Ectodermal cell (in vitro differentiated cells): ENCODE measurements at regions not wholly inside any gene's neighbourhood (a gene's known extent, or its start where the extent isn't known, plus 50 kb on each side); places are given as distances from the start of the nearest gene placed in this dataset.
"Not testable (repeated sequence)": the region's sequence is repeated elsewhere in the genome, so short reads cannot be mapped to it uniquely, and the experiment has no call there.

Experiments
- H3K27ac ChIP-seq: 2 replicates; pipeline ENCODE4 v1.7.0; 2013; ENCODE audit warnings: mild to moderate bottlenecking, low read depth, low read length; ENCODE audit not compliant: insufficient read depth, poor library complexity, severe bottlenecking
- H3K27me3 ChIP-seq: 2 replicates; pipeline ENCODE4 v1.7.0; 2013; ENCODE audit warnings: mild to moderate bottlenecking, low read length; ENCODE audit not compliant: insufficient read depth, control insufficient read depth, poor library complexity, severe bottlenecking
- H3K36me3 ChIP-seq: one replicate; pipeline ENCODE4 v1.7.0; 2013; ENCODE audit warnings: low read length; ENCODE audit not compliant: control insufficient read depth, insufficient read depth
- H3K4me1 ChIP-seq: one replicate; pipeline ENCODE4 v1.7.0; 2013; ENCODE audit warnings: low read length; ENCODE audit not compliant: control insufficient read depth, insufficient read depth
- H3K4me3 ChIP-seq: 2 replicates; pipeline ENCODE4 v1.7.0; 2013; ENCODE audit warnings: low read depth, low read length, control low read depth; ENCODE audit not compliant: insufficient read depth
- H3K9me3 ChIP-seq: 2 replicates; pipeline ENCODE4 v1.7.0; 2013; ENCODE audit warnings: mild to moderate bottlenecking, low read length, moderate library complexity; ENCODE audit not compliant: control insufficient read depth
- WGBS, 2 experiments: methylation state at CpG; one replicate each; pipeline ENCODE4 v1.1.7; 2013; ENCODE audit warnings: missing lambda C conversion rate in 2 of 2; 5-methylcytosine and 5-hydroxymethylcytosine counted together

DNA sequence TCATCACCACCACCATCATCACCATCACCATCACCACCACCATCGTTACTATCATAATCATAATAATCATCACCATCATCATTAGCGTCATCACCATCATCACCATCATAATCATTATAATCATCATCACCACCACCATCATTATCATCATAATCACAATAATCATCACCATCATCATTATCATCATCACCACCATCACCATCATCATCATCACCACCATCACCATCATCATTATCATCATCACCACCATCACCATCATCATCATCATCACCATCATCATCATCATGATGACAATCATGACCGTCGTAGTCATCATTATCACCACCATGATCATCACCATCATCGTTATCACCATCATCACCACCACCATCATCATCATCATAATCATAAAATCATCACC lies 349.9 kb downstream of the ADGRD1 start:
- not testable (repeated sequence) for H3K27me3 ChIP-seq, H3K4me1 ChIP-seq, H3K27ac ChIP-seq, H3K4me3 ChIP-seq, H3K9me3 ChIP-seq, H3K36me3 ChIP-seq
- 39 to 76% methylated on average over 1 to 2 of the region's 5 CpGs for WGBS, 2 experiments

- not testable (repeated sequence) for H3K27me3 ChIP-seq, H3K4me3 ChIP-seq, H3K9me3 ChIP-seq, H3K27ac ChIP-seq, H3K4me1 ChIP-seq, H3K36me3 ChIP-seq
- WGBS, 2 experiments = no CpG with 5 or more reads among the region's 6 CpGs
Observed at GRCh38 chr12:131304642-131305041, 350.9 kb downstream of the ADGRD1 start.

- Histone ChIP-seq H3K4me3 (no peak overlapping the region), H3K27ac (no peak overlapping the region), H3K9me3 (no peaks in the 10 kb centered on the region), H3K4me1 (no peaks in the 10 kb centered on the region), H3K27me3 (no peaks in the 10 kb centered on the region), H3K36me3 (no peaks in the 10 kb centered on the region)
- 84 to 87% methylated on average over 4 to 5 of the region's 5 CpGs for WGBS, 2 experiments
Observed at GRCh38 chr12:131309700-131310099, 356.0 kb downstream of the ADGRD1 start.

DNA sequence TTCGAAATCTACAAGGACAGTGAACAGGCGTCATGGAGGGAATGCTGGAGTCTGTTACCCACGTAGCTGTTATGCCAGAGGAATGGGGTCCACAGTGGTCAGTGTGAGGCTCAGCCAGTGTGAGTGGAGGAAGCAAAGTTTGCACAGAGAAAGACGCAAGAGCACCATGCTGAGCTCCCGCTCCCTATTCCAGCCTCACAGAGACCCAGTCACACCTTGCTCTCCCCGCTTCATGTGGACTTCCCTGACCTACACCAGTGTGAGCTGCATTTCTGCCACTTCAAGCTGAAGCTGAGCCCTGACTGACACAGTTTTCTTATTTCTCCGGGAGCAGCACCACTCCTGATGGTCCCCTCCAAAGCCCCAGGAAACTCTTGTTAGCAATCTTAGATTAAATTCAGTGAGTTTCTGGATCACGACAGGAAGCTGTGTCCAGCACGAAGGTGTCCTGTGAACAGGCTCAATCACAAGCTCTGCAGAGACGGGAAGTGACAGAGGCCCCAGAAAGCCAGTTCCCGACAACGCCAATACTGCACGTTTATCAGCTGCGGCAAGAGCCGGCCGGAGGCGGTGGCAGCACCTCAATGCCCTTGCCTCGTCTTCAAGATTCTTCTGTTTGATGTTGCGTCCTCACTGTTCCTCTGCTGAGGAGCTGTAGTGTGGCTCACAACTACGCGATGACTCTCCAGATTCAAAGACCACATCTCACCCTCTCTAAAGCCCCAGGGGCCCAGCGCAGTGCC lies 356.7 kb downstream of the ADGRD1 start:
- whole genome bisulfite sequencing, 2 experiments = 84 to 88% methylated on average over 17 to 18 of the region's 22 CpGs
- not testable (repeated sequence) for H3K4me1 ChIP-seq, H3K9me3 ChIP-seq, H3K27ac ChIP-seq, H3K27me3 ChIP-seq, H3K36me3 ChIP-seq, H3K4me3 ChIP-seq

- H3K27ac ChIP-seq, H3K9me3 ChIP-seq, H3K36me3 ChIP-seq, H3K4me1 ChIP-seq, H3K27me3 ChIP-seq, H3K4me3 ChIP-seq: not testable (repeated sequence)
- WGBS, 2 experiments = 38 to 42% methylated on average over 10 of the region's 12 CpGs
Observed at GRCh38 chr12:131311279-131311722, 357.6 kb downstream of the ADGRD1 start.

GRCh38 chr12:131311764-131312163 lies 358.1 kb downstream of the ADGRD1 start:
- 69% methylated on average over 10 of the region's 10 CpGs for WGBS, 2 experiments
- Histone ChIP-seq H3K4me3 (no peak overlapping the region), H3K4me1 (no peaks in the 10 kb centered on the region), H3K27ac (no peak overlapping the region), H3K27me3 (no peaks in the 10 kb centered on the region), H3K9me3 (no peaks in the 10 kb centered on the region), H3K36me3 (no peaks in the 10 kb centered on the region)

- H3K27me3 ChIP-seq, H3K36me3 ChIP-seq, H3K4me3 ChIP-seq, H3K9me3 ChIP-seq, H3K4me1 ChIP-seq, H3K27ac ChIP-seq: not testable (repeated sequence)
- WGBS, 2 experiments = 87% methylated on average over 4 of the region's 9 CpGs
Observed at GRCh38 chr12:131312382-131312781, 358.7 kb downstream of the ADGRD1 start.

- Histone ChIP-seq H3K27me3 (no peaks in the 10 kb centered on the region), H3K36me3 (no peaks in the 10 kb centered on the region), H3K9me3 (no peaks in the 10 kb centered on the region), H3K27ac (no peak overlapping the region), H3K4me3 (no peak overlapping the region), H3K4me1 (no peaks in the 10 kb centered on the region)
- WGBS, 2 experiments = 80 to 82% methylated on average over 12 to 13 of the region's 13 CpGs
Observed at GRCh38 chr12:131312793-131313545, 359.3 kb downstream of the ADGRD1 start.

- Histone ChIP-seq H3K36me3 (no peaks in the 10 kb centered on the region), H3K9me3 (no peaks in the 10 kb centered on the region), H3K4me1 (no peaks in the 10 kb centered on the region), H3K4me3 (no peak overlapping the region), H3K27me3 (no peaks in the 10 kb centered on the region), H3K27ac (no peak overlapping the region)
- WGBS, 2 experiments = 50 to 52% methylated on average over 4 of the region's 4 CpGs
Observed at GRCh38 chr12:131313635-131314034, 359.9 kb downstream of the ADGRD1 start.

DNA sequence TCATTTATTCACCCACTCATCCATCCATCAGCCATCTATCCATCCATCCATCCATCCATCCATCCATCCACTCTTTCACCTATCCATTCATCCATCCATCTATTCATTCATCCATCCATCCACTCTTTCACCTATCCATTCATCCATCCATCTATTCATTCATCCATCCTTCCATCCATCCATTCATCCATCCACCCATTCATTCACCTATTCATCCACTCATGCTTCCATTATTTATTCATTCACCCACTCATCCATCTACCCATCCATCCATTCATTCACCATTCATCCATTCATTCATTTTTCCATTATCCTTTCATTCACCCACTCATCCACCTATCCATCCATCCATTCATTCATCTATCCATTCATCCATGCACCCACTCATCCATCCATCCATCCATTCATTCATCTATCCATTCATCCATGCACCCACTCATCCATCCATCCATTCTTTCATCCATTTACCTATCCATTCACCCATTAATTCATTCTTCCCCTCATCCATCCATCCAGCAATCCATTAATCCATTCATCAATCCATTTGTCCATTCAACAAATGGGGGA lies 360.9 kb downstream of the ADGRD1 start:
- H3K4me3 ChIP-seq = no peak overlapping the region
- no peaks in the 10 kb centered on the region for H3K27me3 ChIP-seq
- no peaks in the 10 kb centered on the region for H3K9me3 ChIP-seq
- H3K36me3 ChIP-seq = no peaks in the 10 kb centered on the region
- H3K4me1 ChIP-seq = no peaks in the 10 kb centered on the region
- H3K27ac ChIP-seq = no peak overlapping the region
